DOHH2 (cell line): ENCODE measurements at regions not wholly inside any gene's neighbourhood (a gene's known extent, or its start where the extent isn't known, plus 50 kb on each side); places are given as distances from the start of the nearest gene placed in this dataset.

ENCODE experiments used
- CTCF ChIP-seq: fragments of 200-600 bp; sonication (generic); IDR thresholded peaks from one replicate; pipeline ENCODE4 v1.5.1; 2014; ENCODE audit warnings: antibody characterized with exemption, mild to moderate bottlenecking, low read depth, low read length; ENCODE audit not compliant: poor library complexity, severe bottlenecking
- EZH2phosphoT487 ChIP-seq: fragments of 200-600 bp; sonication (generic); IDR thresholded peaks from 2 replicates; pipeline ENCODE4 v1.6.1; 2017; ENCODE audit warnings: borderline replicate concordance, mild to moderate bottlenecking, antibody characterized with exemption, low read length, moderate library complexity, mixed read lengths

GRCh38 chr11:37511425-37511933 lies 913.4 kb upstream of the RAG2 start:
- TF ChIP-seq CTCF (no peak), EZH2phosphoT487 (no peak)
